ENCODE measurements at regions not wholly inside any gene's neighbourhood (a gene's known extent, or its start where the extent isn't known, plus 50 kb on each side); places are given as distances from the start of the nearest gene placed in this dataset.
"Not testable (repeated sequence)": the region's sequence is repeated elsewhere in the genome, so short reads cannot be mapped to it uniquely, and the experiment has no call there.

GRCh38 chr18:14976736-14977430 lies 228.9 kb downstream of the ANKRD30B start:
- TF ChIP-seq MAX (IDR thresholded peaks at IDR 0.05; ENCODE audit: low read depth, low read length) = no peak
- TF ChIP-seq CTCF (IDR thresholded peaks at IDR 0.05; ENCODE audit: low read depth, low read length) = peak; percentile 45
- no peak for TF ChIP-seq POLR2A (IDR thresholded peaks at IDR 0.05; ENCODE audit: extremely low read depth, insufficient read length)
- TF ChIP-seq MYC (IDR thresholded peaks at IDR 0.05; ENCODE audit: low read depth, low read length) = no peak
- no peak overlapping the region for H3K4me3 ChIP-seq (ENCODE audit: low read depth, low read length)
- DNase-seq (ENCODE audit: low read depth) = peak; percentile 72

- no peak for TF ChIP-seq POLR2A (IDR thresholded peaks at IDR 0.05; ENCODE audit: extremely low read depth, insufficient read length)
- TF ChIP-seq MAX (IDR thresholded peaks at IDR 0.05; ENCODE audit: low read depth, low read length) = no peak
- TF ChIP-seq CTCF (IDR thresholded peaks at IDR 0.05; ENCODE audit: low read depth, low read length) = no peak
- TF ChIP-seq MYC (IDR thresholded peaks at IDR 0.05; ENCODE audit: low read depth, low read length) = no peak
- no peak for DNase-seq (ENCODE audit: low read depth)
- no peak overlapping the region for H3K4me3 ChIP-seq (ENCODE audit: low read depth, low read length)
Observed at GRCh38 chr18:14978191-14978590, 230.2 kb downstream of the ANKRD30B start.

GRCh38 chr18:14978962-14979535 lies 231.1 kb downstream of the ANKRD30B start:
- no peak overlapping the region for H3K4me3 ChIP-seq (ENCODE audit: low read depth, low read length)
- TF ChIP-seq MYC (IDR thresholded peaks at IDR 0.05; ENCODE audit: low read depth, low read length) (no peak), CTCF (IDR thresholded peaks at IDR 0.05; ENCODE audit: low read depth, low read length) (peak; percentile 83)
- peak; percentile 70 for DNase-seq (ENCODE audit: low read depth)

GRCh38 chr18:14979875-14980274 lies 231.9 kb downstream of the ANKRD30B start:
- no peak overlapping the region for H3K4me3 ChIP-seq (ENCODE audit: low read depth, low read length)
- no peak for DNase-seq (ENCODE audit: low read depth)
- TF ChIP-seq MYC (IDR thresholded peaks at IDR 0.05; ENCODE audit: low read depth, low read length) (no peak), POLR2A (IDR thresholded peaks at IDR 0.05; ENCODE audit: extremely low read depth, insufficient read length) (no peak), MAX (IDR thresholded peaks at IDR 0.05; ENCODE audit: low read depth, low read length) (no peak), CTCF (IDR thresholded peaks at IDR 0.05; ENCODE audit: low read depth, low read length) (no peak)

GRCh38 chr18:14984531-14984930 lies 236.6 kb downstream of the ANKRD30B start:
- not testable (repeated sequence) for DNase-seq (ENCODE audit: low read depth); H3K4me3 ChIP-seq (ENCODE audit: low read depth, low read length)

- not testable (repeated sequence) for H3K4me3 ChIP-seq (ENCODE audit: low read depth, low read length); DNase-seq (ENCODE audit: low read depth)
Observed at GRCh38 chr18:14985291-14986013, 237.5 kb downstream of the ANKRD30B start.

GRCh38 chr18:14987377-14987776 lies 239.4 kb downstream of the ANKRD30B start:
- H3K4me3 ChIP-seq (ENCODE audit: low read depth, low read length); DNase-seq (ENCODE audit: low read depth): not testable (repeated sequence)

GRCh38 chr18:14987960-14988710 lies 240.2 kb downstream of the ANKRD30B start:
- not testable (repeated sequence) for H3K4me3 ChIP-seq (ENCODE audit: low read depth, low read length); DNase-seq (ENCODE audit: low read depth)

- DNase-seq (ENCODE audit: low read depth); H3K4me3 ChIP-seq (ENCODE audit: low read depth, low read length): not testable (repeated sequence)
Observed at GRCh38 chr18:14989569-14989968, 241.6 kb downstream of the ANKRD30B start.

Measured in NB4 (cell line).